ENCODE measurements at regions not wholly inside any gene's neighbourhood (a gene's known extent, or its start where the extent isn't known, plus 50 kb on each side); places are given as distances from the start of the nearest gene placed in this dataset.
A peak's percentile ranks its signal among the peaks of the same experiment; 100 is the strongest.
"Not testable (repeated sequence)": the region's sequence is repeated elsewhere in the genome, so short reads cannot be mapped to it uniquely, and the experiment has no call there.

GRCh38 chr1:22336696-22337545, 114.7 kb upstream of the ZBTB40 start:
- not testable (repeated sequence) for DNase-seq

GRCh38 chr1:22338071-22338765, 113.4 kb upstream of the ZBTB40 start:
- no peak for DNase-seq

GRCh38 chr1:22339237-22339636, 112.4 kb upstream of the ZBTB40 start:
- no peak for DNase-seq

DNA sequence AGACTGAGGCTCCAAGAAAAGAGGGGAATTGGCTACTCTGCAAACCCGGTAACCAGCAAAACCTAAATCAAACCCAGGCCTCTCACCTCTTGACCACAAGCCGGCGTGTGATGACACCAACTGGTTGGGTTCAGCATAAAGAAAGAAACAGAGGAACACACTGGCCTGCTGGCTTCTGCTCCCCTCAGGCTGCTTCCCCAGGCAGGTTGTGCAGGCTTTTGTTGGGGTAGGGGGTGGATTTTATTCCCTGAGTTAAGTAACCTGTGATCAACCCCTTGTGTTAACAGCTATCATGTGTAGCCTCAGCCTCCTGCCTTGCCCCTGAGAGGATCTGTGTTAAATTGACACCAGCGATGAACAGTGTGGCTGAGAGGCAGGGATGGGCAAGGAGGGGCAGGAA, 111.6 kb upstream of the ZBTB40 start:
- no peak for DNase-seq

DNA sequence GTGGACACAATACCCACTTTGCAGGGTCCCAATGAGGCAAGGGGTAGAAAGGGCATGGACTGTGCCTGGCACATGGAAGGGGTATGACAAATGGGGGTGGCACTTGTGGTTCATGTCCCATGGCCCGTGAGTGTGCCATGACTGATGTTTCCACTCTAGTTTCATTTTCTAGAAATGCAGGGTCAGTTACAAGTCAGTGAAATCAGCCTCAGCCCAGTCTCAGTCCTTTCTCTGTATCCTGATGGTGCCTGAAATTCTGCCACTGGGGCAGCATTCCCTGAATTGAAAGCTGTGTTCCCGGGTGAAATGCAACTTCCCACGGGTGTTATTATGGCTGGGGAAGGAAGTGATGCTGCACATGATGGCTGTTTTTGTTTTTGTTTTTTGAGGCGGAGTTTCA, 110.8 kb upstream of the ZBTB40 start:
- DNase-seq = no peak

GRCh38 chr1:22341791-22342605, 109.7 kb upstream of the ZBTB40 start:
- peak; percentile 89 for DNase-seq

GRCh38 chr1:22342734-22343191, 108.9 kb upstream of the ZBTB40 start:
- no peak for DNase-seq

GRCh38 chr1:22343456-22344328, 108.0 kb upstream of the ZBTB40 start:
- DNase-seq = no peak

GRCh38 chr1:22344329-22344630, 107.4 kb upstream of the ZBTB40 start:
- DNase-seq = no peak

- no peak for DNase-seq
These were observed 106.6 kb upstream of the ZBTB40 start for GRCh38 chr1:22344851-22345560.

- DNase-seq = no peak
These were observed 103.5 kb upstream of the ZBTB40 start for GRCh38 chr1:22347854-22348760.

DNA sequence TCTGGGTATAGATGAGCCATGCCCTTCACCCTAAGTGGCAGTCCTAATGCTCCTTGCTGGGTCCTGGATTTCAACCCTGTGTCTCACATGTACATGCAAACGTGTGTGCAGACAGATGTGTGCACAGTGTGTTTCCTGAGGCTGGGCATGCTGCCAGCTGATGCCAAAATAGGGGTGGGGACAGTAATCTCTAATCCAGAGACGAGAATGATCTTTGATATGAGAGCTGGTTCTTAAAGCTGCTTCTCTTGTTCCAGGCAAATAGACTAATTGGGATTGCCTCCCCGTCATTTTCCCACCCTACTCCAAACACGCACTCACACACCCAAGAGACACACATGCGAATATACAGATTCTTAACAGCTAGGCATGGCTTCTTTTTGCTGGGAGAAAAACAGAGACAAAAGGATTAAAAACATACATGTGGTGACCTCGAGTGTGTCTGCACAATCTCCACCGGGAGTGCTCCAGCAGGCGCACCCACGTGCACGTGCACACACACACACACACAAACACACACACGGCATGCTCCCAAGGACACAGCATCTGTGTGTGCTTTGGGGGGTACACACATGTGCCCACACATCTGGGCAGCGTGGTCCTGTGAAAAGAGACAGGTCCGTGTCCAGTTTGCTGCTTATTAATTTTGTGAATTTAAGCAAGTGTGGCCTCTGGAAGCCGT, 102.1 kb upstream of the ZBTB40 start:
- DNase-seq = no peak

DNA sequence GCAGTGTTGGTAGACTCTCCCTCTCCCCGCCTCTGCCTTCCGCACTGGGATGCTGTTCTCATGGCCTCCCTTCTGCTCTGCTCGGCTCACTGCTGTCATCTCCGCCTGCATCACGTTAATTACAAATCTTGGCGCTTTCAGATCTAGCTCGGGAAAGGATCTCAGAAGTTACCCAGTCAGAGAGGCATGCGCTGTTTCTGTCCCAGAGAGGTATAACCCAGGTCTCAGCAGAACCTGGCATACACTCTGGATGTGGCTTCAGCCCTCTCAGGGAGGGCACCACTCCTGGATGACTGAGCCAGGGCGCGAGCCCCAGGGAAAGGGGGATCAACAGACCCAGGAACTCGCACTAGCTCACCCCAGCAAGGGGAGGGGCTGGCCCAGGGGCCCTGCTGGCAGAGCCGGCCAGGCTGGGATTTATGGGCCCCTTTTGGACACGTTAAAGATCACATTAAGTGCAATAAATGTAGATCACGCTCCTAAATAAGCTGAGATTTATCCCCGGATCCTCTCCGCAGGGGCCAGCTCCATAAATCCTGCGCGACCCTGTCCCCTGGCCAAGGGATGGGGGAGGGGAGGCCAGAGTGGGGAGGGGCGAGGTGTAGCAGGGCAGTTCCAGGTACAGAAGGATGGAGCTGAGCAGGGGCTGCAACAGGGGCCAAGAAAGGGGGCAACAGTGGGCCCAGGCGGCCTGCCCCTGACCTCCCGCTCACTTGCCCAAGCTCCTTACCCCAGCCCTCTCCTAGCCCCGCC, 101.3 kb upstream of the ZBTB40 start:
- DNase-seq = no peak

DNA sequence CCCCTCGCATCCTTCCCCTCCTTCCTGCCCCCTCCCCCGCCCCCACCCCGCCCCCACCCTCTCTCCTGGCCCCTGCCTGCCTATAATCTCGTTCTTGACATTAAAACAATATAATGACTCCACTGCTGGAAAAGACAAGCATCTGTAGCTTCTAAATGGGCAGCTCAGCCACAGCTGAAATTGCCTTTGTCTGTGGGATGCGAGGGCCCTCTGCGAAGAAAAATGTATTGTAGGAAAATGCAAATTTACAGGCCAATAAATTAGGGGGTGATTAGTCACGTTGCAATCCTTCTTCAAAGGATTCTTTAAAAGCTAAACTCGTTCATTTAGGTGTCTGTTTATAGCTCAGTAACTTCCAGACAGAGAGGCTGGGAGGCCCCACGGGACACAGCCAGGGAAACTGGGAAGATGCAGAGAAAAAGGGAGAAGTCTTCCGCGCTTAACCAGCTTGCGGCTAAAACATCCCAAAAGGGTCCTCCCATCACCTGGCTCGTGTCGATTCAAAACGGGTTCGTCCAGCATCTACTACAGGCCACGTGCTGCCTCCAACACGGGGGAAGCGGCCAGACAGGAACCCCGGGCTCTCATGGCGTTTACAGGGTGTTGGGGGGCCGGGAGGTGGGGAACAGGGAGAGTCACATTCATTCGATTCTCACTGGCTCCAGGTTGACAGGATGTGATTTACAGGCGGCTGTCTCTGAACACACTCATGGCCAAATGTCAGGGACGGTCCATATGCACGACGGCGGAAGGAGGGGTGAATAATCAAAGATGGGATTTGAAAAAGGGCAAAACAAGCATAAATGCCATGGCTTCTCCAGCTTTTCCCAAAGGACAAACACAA, 100.5 kb upstream of the ZBTB40 start:
- no peak for DNase-seq

DNA sequence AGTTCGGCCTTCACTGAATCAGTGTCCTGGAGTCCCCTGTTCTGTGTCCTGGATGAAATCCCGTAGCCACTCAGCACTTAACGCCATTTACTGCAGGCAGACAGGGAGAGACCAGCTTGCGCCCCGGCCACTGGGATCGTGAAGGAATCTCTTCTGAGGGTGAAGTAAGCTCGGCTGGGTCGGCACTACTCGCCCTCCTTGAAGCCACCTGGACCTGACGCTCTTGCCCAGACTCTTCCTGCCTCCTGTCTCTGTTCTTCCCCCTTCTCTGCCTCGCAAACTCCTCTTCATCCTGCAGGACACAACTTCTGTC, 99.9 kb upstream of the ZBTB40 start:
- DNase-seq = no peak

- DNase-seq = no peak
These were observed 99.3 kb upstream of the ZBTB40 start for GRCh38 chr1:22352355-22352754.

DNA sequence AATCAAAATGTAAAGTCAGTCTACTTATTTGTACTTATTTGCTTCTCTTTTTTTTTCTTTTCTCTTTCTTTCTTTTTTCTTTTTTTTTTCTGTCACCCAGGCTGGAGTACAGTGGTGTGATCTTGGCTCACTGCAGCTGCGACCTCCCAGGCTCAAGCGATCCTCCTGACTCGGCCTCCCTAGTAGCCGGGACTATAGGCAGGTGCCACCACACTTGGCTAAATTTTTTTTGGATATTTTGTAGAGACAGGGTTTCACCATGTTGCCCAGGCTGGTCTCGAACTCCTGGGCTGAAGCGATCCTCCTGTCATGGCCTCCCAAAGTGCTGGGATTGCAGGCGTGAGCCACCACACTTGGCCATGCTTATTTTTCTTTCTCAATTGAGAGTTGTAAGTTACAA, 98.8 kb upstream of the ZBTB40 start:
- DNase-seq = no peak

DNA sequence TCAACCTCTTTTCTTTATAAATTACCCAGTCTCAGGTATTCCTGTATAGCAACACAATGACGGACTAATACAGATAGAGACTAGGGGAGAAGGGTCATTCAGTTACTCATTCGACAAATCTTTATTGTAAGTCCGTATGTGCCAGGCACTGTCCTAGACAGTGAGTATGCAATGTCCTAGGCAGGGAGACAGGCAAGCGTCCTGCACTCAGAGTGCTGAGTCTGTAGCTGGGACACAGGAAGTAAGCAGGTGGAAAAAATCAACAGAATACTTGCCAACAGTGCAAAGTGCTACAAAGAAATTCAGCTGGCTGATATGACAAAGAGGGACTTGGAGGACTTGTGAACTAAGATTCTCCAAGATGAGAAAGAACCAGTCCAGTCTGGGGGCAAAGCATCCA, 92.2 kb upstream of the ZBTB40 start:
- DNase-seq = no peak
